ENCODE measurements at regions not wholly inside any gene's neighbourhood (a gene's known extent, or its start where the extent isn't known, plus 50 kb on each side); places are given as distances from the start of the nearest gene placed in this dataset.

GRCh38 chr7:81648716-81649115 lies 121.1 kb downstream of the HGF start:
- TF ChIP-seq CTCF (conservative IDR thresholded peaks at IDR 0.05; ENCODE audit: low read length) (no peak), EZH2phosphoT487 (IDR thresholded peaks at IDR 0.05; ENCODE audit: borderline replicate concordance) (no peak)
